Mesodermal cell (in vitro differentiated cells): ENCODE measurements at regions not wholly inside any gene's neighbourhood (a gene's known extent, or its start where the extent isn't known, plus 50 kb on each side); places are given as distances from the start of the nearest gene placed in this dataset.

ENCODE experiments used
- H3K27ac ChIP-seq: 2 replicates; pipeline ENCODE4 v1.7.0; 2013; ENCODE audit warnings: mild to moderate bottlenecking, low read depth, low read length, moderate library complexity; ENCODE audit not compliant: severe bottlenecking
- H3K36me3 ChIP-seq: 2 replicates; pipeline ENCODE4 v1.7.1; 2013; ENCODE audit warnings: mild to moderate bottlenecking, low read length, moderate library complexity; ENCODE audit not compliant: control insufficient read depth, insufficient read depth
- H3K4me1 ChIP-seq: one replicate; pipeline ENCODE4 v1.7.1; 2013; ENCODE audit warnings: mild to moderate bottlenecking, low read length; ENCODE audit not compliant: insufficient read depth, control insufficient read depth, poor library complexity, severe bottlenecking
- H3K4me3 ChIP-seq: 2 replicates; pipeline ENCODE4 v1.7.0; 2013; ENCODE audit warnings: low read length, control low read depth, mild to moderate bottlenecking; ENCODE audit not compliant: insufficient read depth, poor library complexity, severe bottlenecking; ENCODE audit errors: extremely low read depth
- H3K9me3 ChIP-seq: 2 replicates; pipeline ENCODE4 v1.7.1; 2013; ENCODE audit warnings: mild to moderate bottlenecking, low read length, moderate library complexity; ENCODE audit not compliant: control insufficient read depth
- whole genome bisulfite sequencing, 2 experiments: methylation state at CpG; one replicate each; pipeline ENCODE4 v1.1.5; 2013; ENCODE audit warnings: missing lambda C conversion rate in 2 of 2; ENCODE audit not compliant: insufficient coverage in 2 of 2; 5-methylcytosine and 5-hydroxymethylcytosine counted together

DNA sequence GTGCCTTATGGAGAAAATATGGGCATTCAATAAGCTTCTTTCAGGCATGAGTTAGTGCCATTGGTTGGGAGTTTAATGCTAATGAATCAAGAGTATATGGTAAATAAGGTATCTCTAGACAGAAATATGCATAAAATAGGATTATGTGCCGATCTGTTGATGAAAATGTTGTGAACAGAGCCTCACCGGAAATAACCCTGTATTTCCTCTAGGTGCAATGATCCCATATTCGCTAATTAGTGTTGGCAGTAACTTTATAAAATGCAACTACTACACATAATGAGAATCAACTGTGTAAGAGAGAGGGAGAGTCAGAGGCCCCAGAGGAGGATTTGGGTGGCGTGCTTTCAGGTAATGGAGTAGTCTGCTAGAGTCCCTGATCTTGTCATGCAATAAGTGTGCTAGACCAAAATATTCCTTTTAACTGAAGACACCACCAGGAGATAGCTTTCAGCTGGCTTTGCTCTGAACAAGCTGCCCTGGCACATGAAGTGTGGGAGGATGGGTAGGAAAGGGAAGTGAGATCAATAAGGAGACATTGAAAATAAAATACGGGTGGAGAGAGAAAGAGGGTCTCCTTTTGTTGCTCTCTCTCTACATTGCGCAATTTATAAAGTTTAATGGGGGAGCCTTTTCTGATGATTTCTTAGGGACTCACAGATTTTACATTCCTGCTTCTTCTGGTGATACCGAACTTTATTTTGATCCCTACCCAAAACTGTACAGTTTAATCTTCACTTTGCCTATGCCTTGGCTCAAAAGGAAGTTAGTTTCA is 68.6 kb upstream of the PLXNC1 start:
- Histone ChIP-seq H3K27ac (no peak overlapping the region), H3K36me3 (no peaks in the 10 kb centered on the region), H3K4me1 (peaks cover 3% of the 10 kb centered on the region), H3K9me3 (no peaks in the 10 kb centered on the region), H3K4me3 (no peak overlapping the region)
- 70% methylated on average over 2 of the region's 7 CpGs; no CpG with 5 or more reads in 1 of the 2 experiments for WGBS, 2 experiments

DNA sequence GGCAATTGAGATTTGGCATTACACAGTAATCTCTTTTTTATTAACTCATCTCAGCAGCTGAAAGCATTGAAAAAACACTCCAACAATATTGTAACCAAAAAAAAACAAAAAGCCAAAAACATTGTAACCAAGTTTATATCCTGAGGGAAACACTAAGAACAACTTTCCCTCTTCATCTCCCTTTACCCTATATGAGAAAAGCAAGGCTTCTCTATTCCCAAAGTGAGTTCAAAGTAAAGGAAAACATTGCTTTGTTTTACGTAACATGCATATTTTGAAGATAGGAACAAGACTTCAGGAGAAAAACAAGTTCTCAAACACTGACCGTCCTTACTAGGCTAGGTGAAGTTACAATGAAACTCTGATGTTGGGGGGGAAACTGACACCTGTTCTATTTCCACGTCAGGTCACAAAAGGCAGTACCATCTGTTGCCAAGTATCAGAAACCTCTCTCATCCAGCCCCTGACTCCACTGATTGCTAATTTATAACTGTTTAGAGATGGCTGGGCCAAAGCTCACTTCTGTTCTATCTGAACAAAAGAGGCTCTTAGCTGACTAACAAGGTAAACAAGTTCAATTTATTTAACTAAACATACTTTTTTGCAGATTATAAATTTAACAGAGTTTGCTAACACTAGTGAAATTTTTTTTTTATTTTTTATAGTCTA is 67.9 kb upstream of the PLXNC1 start:
- 52% methylated on average over 2 of the region's 3 CpGs; no CpG with 5 or more reads in 1 of the 2 experiments for WGBS, 2 experiments

DNA sequence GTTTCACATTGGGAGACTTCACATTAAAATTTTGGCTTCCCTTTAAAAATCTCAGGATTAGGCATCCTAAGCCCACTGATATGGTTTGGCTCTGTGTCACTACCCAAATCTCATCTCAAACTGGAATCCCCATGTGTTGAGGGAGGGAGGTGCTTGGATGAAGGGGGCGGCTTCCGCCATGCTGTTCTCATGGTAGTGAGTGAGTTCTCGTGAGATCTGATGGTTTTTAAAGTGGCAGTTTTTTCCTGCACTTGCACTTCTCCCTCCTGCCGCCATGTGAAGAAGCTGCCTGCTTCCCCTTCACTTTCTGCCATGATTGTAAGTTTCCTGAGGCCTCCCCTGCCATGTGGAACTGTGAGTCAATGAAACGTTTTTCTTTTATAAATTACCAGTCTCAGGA is 65.7 kb upstream of the PLXNC1 start:
- WGBS, 2 experiments = 83% methylated on average over 2 of the region's 5 CpGs; no CpG with 5 or more reads in 1 of the 2 experiments
- Histone ChIP-seq H3K27ac (no peak overlapping the region), H3K9me3 (no peaks in the 10 kb centered on the region), H3K36me3 (no peaks in the 10 kb centered on the region), H3K4me3 (no peak overlapping the region), H3K4me1 (peaks cover 3% of the 10 kb centered on the region)

More for the DNA sequence above, 67.9 kb upstream of the PLXNC1 start:
- no peak overlapping the region for H3K4me3 ChIP-seq
- peaks cover 3% of the 10 kb centered on the region for H3K4me1 ChIP-seq
- H3K27ac ChIP-seq = no peak overlapping the region
- H3K9me3 ChIP-seq = no peaks in the 10 kb centered on the region
- no peaks in the 10 kb centered on the region for H3K36me3 ChIP-seq

DNA sequence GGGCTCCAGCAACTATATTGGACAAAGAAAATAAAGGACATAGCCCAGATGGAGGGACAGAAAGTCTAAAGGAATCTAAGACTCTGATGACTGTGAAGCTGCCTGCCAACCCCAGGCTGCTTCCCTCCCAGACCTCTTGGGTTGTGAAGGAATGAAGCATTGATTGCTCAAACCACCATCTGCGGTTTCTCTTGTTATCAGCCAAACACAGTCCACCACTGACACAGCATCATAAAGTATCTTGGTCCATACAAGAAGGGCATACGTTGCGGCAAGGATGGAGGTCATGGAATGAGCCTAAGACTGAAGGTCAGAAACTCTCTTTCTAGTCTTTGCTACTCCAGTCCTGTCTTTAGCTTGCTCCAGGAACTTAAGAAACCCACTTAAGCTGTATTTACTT is 58.5 kb upstream of the PLXNC1 start:
- H3K4me3 ChIP-seq = no peak overlapping the region
- no peaks in the 10 kb centered on the region for H3K36me3 ChIP-seq
- H3K9me3 ChIP-seq = no peaks in the 10 kb centered on the region
- no peak overlapping the region for H3K27ac ChIP-seq
- WGBS, 2 experiments = 86% methylated on average over 2 to 3 of the region's 3 CpGs
- H3K4me1 ChIP-seq = no peaks in the 10 kb centered on the region

DNA sequence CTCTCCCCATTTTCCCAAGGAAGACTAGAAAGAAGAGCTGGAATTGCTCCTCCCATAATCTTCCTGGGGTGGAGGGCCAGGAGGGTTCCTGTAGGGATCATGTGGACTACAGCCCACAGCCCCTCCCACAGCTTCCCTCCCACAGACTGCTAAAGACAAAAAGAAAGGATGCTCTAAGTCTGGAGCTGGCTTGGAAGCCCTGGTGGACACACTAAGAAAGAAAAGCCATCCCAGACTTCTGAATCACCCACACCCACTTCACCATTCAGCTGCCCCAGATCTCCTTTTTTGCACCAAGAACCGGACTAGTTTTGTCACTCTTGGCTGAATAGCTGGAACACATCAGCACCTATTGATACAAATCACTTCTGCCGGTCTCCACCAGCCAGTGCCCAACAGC is 56.8 kb upstream of the PLXNC1 start:
- H3K27ac ChIP-seq = no peak overlapping the region
- 66 to 78% methylated on average over 2 of the region's 2 CpGs for WGBS, 2 experiments

DNA sequence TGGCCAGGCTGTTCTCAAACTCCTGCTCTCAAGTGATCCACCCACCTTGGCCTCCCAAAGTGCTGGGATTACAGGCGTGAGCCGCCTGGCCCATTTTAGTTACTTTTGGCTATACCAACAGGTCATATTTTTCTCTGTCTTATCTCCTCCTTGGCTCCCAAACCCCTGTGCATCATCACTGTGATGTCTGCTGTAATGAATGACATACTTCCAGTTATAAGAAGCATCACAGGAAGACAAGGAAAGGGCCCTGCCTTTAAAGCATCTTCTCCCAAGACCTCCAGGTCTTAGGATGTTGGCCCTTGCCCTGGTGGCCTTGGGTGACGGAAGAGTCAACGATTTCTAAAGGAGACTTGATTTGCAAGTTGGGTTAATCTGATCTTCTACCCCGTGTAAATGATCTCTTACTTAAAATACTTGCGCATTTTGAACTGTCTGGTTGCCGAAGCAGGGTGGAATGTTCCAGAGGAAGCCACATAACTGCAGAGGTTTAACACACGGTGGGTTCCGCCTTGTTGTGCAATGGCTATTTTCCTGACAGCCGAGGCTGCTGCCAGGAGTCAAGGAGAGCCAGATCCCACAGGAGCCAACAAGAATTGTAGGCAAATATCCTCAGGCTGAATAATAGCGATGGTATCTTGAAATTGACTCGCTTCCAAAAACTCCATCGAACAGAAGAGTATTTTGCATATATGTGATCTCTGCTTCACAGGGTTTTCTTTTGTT is 55.7 kb upstream of the PLXNC1 start:
- Histone ChIP-seq H3K9me3 (no peaks in the 10 kb centered on the region), H3K36me3 (no peaks in the 10 kb centered on the region), H3K4me3 (no peak overlapping the region), H3K27ac (no peak overlapping the region), H3K4me1 (no peaks in the 10 kb centered on the region)
- 92 to 95% methylated on average over 10 to 11 of the region's 13 CpGs for WGBS, 2 experiments

More for the DNA sequence above, 56.8 kb upstream of the PLXNC1 start:
- no peaks in the 10 kb centered on the region for H3K4me1 ChIP-seq
- H3K36me3 ChIP-seq = no peaks in the 10 kb centered on the region
- H3K9me3 ChIP-seq = no peaks in the 10 kb centered on the region
- H3K4me3 ChIP-seq = no peak overlapping the region

DNA sequence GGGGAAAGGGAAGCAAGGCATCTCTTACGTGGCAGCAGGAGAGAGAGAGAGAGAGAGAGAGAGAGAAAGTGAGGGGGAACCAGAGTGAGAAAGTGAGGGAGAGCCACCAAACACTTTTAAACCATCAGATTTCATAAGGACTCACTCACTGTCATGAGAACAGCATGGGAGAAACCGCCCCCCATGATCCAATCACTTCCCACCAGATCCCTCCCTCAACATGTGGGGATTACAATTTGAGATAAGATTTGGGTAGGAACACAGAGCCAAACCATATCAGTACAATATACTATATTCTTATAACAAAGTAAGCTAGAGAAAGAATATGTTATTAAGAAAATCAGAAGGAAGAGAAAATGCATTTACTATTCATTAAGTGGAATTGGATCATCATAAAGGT is 53.7 kb upstream of the PLXNC1 start:
- Histone ChIP-seq H3K36me3 (no peaks in the 10 kb centered on the region), H3K4me1 (peaks cover 11% of the 10 kb centered on the region), H3K4me3 (no peak overlapping the region), H3K9me3 (no peaks in the 10 kb centered on the region), H3K27ac (no peak overlapping the region)
- no CpG with 5 or more reads among the region's 2 CpGs for WGBS, 2 experiments

DNA sequence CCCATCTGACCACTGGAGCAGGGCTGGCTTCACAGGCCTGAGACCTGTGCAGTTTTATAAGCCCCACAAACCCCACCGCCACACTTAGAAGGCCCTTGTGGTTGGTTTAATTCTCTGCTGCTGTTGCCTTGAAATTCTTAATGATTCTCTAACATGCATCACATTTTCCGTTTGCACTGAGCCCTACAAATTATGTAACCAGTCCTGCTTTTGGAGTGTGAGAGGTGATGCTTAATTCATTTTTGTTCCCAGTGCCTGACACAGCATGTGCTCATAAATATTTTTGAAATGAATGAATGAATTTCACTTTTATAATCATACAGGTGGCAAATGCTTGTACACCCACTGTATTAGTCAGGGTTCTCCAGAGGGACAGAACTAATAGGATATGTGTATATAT is 52.8 kb upstream of the PLXNC1 start:
- Histone ChIP-seq H3K27ac (no peak overlapping the region), H3K4me3 (no peak overlapping the region), H3K9me3 (no peaks in the 10 kb centered on the region), H3K4me1 (peaks cover 14% of the 10 kb centered on the region), H3K36me3 (no peaks in the 10 kb centered on the region)
- WGBS, 2 experiments = no CpG with 5 or more reads among the region's 2 CpGs

DNA sequence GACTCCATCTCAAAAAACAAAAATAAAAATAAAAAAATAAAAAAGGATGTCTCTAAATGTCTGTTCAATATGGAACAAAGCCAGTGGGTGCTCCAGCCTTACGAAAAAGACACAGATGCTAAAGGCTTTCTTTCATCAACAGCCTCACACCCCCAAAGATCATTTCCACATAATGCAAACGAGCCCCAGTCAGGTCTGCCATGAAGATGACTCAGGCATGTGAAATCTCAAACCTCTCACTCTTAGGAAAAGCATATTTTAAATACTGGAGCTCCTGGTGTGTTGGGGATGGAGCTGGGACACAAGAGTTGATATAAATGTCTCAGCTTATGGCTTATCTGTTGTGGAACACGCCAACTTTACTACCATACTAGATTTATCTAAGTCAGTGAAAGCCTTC is 49.9 kb upstream of the PLXNC1 start:
- no peaks in the 10 kb centered on the region for H3K36me3 ChIP-seq
- H3K4me1 ChIP-seq = peaks cover 18% of the 10 kb centered on the region
- 75 to 100% methylated on average over 1 to 2 of the region's 3 CpGs for WGBS, 2 experiments
- no peaks in the 10 kb centered on the region for H3K9me3 ChIP-seq
- no peak overlapping the region for H3K27ac ChIP-seq
- no peak overlapping the region for H3K4me3 ChIP-seq
